Renal cortex interstitium (tissue), 11 donors: ENCODE measurements at regions not wholly inside any gene's neighbourhood (a gene's known extent, or its start where the extent isn't known, plus 50 kb on each side); places are given as distances from the start of the nearest gene placed in this dataset.
"Not testable (repeated sequence)": the region's sequence is repeated elsewhere in the genome, so short reads cannot be mapped to it uniquely, and the experiment has no call there.

Experiments
- DNase-seq, 11 donors: peaks; one replicate each; pipeline ENCODE4 v3.0.0-alpha.2; 2013; ENCODE audit warnings: low read depth in 9 of 11, low spot score in 4 of 11; ENCODE audit errors: extremely low read depth in 1 of 11

DNA sequence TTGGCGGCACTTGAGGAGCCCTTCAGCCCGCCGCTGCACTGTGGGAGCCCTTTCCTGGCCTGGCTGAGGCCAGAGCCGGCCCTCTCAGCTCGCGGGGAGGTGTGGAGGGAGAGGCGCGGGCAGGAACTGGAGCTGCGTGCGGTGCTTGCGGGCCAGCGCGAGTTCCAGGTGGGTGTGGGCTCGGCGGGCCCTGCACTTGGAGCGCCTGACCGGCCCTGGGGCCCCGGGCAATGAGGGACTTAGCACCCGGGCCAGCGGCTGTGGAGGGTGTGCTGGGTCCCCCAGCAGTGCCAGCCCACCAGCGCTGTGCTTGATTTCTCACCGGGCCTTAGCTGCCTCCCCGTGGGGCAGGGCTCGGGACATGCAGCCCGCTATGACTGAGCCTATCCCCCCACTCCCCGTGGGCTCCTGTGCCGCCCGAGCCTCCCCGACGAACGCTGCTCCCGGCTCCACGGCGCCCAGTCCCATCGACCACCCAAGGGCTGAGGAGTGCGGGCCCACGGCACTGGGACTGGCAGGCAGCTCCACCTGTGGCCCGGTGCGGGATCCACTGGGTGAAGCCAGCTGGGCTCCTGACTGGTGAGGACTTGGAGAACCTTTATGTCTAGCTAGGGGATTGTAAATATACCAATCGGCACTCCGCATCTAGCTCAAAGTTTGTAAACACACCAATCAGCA is 167.6 kb downstream of the SOX4 start:
- DNase-seq, result not testable (repeated sequence)

DNA sequence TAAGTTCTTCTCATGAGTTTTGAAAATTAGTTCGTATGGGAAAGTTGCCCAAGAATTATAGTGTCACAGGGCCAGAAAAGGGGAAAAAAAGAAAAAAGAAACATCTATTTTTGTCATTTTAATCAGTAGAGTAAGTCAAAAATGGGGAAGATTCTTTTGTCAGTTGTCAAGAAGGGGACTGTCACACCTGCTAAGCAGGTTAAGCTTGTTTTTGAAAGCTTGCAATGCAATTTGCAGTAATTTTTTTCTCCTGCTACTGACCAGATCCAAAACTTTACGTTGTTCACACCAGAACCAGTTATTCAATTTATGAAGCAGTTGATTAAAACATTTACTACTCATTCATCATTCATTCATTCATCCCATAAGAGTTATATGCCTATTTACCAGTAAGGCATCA is 171.4 kb downstream of the SOX4 start:
- DNase-seq, result no peak

DNA sequence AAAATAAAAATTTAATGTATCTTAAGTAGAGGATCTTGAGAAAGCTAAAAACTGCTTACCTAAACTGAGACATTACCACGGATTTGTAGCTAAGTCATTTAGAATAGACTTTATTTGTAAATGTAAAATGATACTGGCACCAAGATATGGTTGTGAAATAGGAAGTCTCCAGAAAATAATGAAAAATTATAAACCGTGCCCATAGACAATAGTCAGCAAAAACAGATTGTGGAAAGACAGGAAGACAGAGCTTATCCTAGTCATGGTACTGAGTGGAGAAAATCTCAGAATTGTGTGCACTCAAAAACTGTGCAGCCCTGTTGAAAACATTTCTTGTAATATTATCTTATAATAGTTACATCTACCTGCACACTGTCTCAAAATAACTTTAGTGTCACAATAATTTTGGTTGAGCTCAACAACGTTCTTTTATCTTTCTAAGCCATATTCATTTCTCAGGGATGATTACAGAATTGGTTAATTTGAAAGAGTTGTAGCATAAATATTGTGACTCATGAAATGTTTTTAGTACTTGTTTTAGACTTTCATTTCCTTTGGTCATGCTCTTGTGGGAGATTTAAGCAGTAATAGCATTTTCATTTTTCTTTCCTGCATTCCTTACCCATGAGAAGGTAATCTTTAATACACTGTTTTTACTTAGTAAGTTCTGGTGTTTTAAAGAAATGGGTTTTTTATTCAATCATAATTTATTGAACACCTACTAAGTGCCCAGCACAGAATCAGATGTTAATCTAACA is 174.5 kb downstream of the SOX4 start:
- no peak for DNase-seq

DNA sequence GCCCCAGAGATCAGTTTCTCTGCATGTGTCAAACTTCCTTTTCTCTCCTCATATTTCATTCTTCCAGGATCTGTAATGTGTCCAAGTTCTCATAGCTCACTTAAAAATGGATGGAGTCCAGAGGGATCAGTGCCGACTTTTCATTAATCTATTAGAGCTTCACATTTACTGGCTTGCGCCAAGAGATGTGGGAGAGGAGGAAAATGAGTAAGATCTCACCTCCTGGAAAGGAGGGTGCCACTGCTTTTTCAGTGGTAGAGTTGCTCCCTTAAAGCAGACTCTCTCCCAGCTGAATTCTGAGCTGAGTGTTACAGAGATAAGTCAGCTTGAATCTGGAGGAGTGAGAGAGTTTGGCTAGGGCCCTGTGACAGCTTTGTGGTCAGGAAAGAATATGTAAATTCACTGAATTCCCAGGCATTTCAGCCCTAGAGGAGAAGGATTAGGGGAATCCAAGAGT is 175.9 kb downstream of the SOX4 start:
- peak in 1 of 11 donors; percentile 37 for DNase-seq

DNA sequence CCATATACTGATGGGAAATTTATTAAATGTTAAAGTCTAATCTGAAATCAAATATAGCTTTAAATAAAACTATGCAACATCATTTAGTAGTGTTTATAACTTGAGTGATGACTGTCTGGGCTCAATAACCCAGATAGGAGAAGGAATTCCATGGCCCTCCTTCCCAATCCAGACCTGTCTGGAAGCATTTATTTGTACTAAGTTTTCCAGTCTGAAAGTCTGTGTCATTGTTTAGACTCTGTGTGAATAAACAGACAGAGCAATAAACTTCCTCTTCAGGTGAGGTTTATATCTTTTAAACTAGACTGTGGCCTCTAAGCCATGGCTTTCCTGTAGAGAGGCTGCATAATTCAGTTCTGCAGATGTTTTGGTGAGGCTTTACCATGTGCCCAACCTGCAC is 176.4 kb downstream of the SOX4 start:
- DNase-seq, result no peak

DNA sequence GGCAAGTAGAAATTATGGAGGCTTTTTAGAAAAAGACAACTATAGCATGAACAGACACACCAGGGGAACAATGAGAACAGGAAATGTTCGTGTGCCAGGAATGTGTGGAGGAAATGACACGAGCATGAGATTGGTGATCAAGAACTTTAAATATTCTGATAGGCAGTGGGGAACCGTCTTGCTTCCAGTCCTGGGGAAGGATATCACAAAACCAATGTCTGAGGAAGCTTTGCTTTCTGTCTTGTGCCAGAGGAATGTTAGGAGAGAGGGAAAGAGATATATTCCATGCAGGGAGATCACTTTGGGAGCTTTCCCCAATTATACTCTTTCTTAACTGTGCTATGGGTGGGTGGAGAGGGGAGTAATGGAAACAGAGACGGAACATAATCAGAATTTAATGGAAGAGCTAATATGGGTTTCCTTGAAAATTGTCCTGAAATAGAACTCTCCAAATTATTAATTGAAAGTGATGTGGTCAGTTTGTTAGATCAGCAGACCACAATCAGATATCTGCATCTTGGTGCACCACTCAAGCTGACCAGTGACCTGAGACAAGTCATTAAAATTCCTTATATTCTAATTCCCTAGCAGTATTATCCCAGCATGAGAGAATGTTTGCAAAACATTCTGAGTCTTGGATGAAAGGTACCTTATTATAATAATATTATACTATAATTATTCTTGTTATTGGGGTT is 178.2 kb downstream of the SOX4 start:
- no peak for DNase-seq

DNA sequence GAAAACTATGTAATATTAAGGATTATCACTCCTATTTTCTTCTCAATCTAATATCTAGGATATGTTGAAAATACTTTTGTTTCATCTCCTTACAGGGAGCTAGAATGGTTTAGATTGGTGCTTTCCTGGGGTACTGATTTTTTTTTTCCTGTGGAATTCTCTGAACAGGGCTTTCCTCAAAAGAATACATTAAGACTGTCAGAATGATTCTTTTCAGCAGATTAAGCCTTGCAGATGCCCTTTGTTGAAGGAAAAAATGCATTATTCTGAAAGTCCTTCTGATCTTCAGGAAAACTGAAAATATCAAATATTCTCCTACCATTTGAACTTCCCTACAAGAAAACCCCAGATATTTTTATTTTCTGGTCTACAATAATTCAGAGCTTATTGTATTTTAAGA is 178.9 kb downstream of the SOX4 start:
- DNase-seq, result no peak

DNA sequence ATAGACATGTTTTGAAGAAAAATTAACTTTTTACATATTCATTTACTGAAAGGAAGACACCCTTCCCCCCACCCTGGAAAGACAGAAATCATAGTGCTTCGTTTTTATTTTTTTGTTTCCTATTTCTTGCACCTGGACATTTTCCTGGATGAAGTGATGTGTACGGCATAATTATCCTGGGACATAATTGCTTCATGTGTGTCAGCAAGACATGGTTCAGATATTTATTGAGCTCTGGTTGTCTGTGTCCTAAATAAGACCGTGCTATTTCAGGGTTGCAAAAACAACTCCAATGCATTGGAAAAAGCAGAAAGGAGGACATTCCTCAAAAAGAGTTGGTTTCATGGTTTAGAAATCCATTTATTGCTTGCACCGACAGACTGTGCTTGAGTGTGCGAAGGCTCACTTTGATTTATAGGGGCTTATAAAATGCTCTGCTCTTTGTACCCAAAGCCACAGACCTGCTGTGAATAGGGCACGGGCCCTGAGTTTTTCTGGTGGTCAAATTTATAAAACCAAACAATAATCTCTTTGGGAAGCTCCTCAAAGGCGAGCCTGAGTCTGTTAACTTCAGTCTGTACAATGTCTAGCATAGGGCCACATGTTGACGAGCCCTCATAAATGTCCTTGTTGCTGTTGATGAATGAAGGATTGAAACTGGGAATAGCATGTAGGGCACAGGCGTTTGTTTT is 179.5 kb downstream of the SOX4 start:
- no peak for DNase-seq

DNA sequence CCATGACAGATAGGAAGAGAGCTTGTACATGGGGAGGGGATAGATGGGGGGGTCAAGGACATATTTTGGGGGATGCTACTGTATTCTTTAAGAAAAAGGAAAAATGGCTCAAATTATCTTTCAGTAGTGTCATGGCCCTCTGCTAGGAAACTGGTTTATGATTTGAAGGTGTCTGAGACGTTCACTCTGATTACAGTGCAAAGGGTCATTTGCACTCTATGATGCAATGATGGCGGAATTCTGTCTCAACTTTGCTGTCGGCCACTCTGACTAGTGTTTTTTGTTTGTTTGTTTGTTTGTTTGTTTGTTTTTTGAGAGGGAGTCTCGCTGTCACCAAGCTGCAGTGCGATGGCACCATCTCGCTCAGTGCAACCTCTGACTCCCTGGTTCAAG is 180.0 kb downstream of the SOX4 start:
- no peak for DNase-seq

DNA sequence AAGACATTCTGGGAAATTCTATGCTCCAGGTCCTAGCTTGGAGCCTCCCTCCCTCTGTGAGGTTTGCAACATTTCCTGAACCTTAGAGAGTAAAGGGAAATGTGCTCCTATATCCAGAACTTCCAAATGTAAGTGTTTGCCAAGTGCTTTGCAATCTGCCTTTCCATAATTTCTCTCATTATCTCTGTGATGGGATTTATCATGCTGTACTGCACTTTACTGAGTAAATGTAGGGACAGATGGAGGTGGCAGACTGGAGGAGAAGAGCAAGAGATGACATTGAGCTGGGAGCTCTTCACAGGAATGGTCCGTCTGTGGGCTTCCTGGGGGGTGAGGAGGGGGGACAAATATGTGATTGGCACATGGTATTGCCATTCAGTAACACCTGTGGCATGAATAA is 184.3 kb downstream of the SOX4 start:
- DNase-seq, result no peak

DNA sequence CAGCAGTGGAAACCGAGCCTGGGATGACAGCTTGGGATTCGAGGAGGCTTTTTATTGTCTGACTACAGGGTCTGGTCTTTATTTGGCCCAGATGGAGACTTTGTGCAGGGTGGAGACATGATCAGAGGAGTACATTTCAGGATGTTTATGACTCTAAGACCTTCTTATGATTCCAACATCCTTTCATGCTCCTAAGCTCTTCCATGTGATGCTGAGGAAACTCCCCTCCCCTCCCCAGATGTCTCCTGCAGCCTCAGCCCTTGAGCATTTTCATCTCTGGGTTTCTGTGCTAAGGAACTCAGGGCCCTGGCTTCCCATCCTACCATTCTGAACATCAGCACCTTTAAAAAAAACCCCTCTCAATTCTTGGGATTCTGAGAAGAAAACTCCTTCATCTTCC is 186.6 kb downstream of the SOX4 start:
- DNase-seq, result no peak

DNA sequence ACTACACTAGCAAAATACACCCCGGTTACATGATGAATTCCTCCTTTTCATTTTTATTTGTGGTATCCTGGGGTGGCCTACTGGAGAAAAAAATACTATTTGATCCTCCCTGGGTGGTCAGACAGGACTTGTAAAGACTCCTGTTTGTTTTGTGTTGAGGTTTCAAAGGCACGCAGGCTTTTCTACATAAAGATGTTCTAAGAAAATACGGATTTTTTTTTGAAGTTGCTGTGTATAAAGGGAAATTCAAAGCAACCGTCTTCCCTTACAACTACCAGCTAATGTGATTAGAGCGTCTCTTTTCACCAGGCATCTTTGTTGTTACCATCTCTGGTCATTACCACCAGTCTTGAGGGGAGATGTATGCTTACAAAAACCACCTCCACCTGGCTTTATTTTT is 187.1 kb downstream of the SOX4 start:
- no peak for DNase-seq

DNA sequence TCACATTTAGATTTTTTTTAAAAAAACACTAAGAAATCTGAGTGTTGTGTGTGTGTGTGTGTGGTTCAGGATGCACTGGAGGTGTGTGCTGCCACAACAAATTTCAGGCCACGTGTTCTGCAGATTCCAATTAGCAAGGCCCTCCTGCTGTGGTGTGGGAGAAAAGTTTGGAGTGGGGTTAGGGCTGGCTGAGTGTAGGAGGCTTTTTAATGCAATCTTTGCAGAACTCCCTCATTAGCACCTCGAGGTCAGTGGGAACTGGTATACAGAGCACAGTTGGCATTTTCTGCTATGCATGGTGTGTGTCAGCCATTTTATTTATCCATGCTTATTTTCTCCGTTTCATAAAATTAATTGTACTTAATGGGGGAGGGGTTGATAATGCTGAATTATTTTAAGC is 187.6 kb downstream of the SOX4 start:
- no peak for DNase-seq

DNA sequence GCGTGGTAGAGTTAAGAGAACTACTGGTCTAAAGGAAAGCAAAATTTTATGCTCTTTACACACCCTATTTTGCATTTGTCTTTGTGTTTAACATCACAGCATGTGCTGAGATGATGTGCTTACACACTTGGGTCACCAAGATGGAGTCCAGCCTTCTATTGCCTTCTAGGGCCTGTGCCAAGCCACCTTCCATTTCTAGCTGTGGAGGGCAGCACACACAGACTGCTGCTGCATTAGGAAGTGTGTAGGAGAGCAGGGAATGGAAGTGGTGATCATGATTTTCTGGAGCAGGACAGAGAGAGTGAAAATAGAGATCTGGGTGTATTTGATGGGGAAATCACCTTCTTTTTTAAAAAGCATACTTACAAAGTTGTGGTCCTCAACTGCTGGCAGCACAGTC is 191.6 kb downstream of the SOX4 start:
- no peak for DNase-seq

DNA sequence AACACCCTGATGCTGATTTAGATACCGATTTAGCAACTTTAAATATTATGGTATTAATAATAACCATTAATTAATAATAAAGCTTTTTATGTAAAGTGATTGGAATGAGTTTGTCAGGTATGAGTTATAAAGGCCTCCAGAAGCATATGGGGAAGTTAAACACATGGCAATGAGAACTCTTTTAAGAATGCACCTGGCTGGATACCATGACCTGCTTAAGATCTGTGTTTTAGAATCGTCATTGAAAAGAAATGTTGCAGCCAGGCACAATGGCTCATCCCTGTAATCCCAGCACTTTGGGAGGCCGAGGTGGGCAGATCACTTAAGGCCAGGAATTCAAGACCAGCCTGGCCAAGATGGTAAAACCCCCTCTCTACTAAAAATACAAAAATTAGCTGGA is 197.5 kb downstream of the SOX4 start:
- DNase-seq, result no peak

DNA sequence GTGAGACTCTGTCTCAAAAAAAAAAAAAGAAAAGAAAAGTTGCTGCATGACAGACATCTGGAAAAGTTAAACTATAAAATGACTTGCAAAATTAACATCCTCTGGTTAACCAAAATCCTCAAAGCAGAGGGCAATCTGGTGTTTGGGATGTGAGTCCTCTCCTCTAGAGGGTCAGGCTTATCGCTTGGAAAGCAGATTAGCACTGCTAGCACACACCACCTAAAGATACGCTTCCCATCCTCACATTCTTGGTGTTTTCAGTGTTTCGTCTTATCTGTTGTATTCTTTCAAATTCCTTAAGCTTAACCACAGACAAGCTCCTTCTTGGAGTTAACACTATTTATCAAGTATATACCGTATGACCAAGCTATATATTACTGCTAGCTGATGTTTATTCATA is 198.0 kb downstream of the SOX4 start:
- DNase-seq, result no peak

DNA sequence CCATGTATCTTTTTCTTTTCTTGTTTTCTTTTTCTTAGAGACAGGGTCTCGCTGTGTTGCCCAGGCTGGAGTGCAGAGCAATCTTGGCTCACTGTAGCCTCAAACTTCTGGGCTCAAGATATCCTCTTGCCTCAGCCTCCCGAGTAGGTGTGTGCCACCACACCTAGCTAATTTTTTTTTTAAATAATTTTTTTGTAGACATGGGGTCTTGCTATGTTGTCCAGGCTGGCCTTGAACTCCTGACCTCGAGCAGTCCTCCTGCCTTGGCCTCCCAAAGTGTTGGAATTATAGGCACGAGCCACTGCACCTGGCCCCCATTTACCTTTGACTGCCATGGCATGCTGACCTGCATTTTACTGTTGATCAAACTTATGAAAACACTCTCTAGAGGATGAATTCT is 198.6 kb downstream of the SOX4 start:
- no peak for DNase-seq

DNA sequence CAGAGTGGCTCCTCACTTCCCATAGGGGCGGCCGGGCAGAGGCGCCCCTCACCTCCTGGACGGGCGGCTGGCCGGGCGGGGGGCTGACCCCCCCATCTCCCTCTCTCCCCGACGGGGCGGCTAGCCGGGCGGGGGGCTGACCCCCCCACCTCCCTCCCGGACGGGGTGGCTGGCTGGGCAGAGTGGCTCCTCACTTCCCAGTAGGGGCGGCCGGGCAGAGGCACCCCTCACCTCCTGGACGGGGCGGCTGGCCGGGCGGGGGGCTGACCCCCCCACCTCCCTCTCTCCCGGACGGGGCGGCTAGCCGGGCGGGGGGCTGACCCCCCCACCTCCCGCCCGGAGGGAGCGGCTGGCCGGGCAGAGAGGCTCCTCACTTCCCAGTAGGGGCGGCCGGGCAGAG is 203.4 kb downstream of the SOX4 start:
- DNase-seq, result not testable (repeated sequence)

DNA sequence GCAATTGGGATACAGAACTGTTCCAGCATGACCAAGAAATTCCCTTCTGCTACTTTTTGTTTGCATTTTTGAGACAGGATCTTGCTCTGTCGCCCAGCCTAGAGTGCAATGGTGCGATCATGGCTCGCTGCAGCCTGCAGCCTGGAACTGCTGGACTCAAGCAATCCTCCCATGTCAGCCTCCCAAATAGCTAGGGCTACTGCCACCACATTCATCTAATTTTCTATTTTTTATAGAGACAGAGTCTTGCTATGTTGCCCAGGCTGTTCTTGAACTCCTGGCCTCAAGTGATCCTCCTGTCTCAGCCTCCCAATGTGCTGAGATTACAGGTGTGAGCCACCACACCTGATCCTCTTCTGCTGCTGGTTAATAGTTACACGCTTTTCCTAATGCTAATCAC is 204.9 kb downstream of the SOX4 start:
- DNase-seq, result no peak

DNA sequence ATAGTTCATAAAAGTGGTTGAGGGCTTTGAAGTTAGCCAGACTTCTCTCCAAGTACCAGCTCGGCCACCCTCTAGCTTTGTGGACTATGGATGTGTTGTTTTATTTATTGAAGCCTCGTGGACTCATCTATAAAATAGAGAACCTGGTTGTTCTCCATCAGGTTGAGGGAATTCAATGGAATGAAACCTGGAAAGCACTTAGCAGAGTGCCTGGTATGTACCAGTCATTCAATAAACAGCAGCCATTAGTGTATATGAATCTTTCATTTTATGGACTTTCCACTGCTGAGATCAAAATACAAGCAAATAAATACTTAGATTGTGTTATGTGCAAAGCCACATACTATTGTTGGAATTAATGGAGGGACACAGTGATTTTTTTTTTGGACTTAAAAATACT is 206.8 kb downstream of the SOX4 start:
- DNase-seq, result no peak
